ENCODE measurements at regions not wholly inside any gene's neighbourhood (a gene's known extent, or its start where the extent isn't known, plus 50 kb on each side); places are given as distances from the start of the nearest gene placed in this dataset.

GRCh38 chr4:162469977-162470376, 306.2 kb upstream of the FSTL5 start:
- no peak for TF ChIP-seq CTCF (IDR thresholded peaks at IDR 0.05 in 2 of 3, conservative IDR thresholded peaks at IDR 0.05 in 1 of 3; ENCODE audit: control insufficient read depth in 2 of 3, extremely low read depth in 1 of 3, insufficient read depth in 1 of 3, low read depth in 3 of 3, low read length in 3 of 3)
- TF ChIP-seq CEBPB (IDR thresholded peaks at IDR 0.05; ENCODE audit: borderline replicate concordance in 1 of 2, low read depth in 2 of 2, low read length in 2 of 2) = no peak
- no peak for TF ChIP-seq KDM1A (IDR thresholded peaks at IDR 0.05; ENCODE audit: borderline replicate concordance)

All from GM12878 (cell line).